Activated CD4-positive, CD25-positive, alpha-beta regulatory T cell treated with anti-CD3 and anti-CD28 coated beads, Interleukin-2, amount 50 U/mL, for 24 hours (primary cell): ENCODE measurements at regions not wholly inside any gene's neighbourhood (a gene's known extent, or its start where the extent isn't known, plus 50 kb on each side); places are given as distances from the start of the nearest gene placed in this dataset.

Source experiments
- ATAC-seq, 2 donors: fragments of 150-1000 bp; cut with Tn5 transposase; one replicate each; pipeline ENCODE4 v1.10.0; 2021; ENCODE audit warnings: mild to moderate bottlenecking in 1 of 2, moderate library complexity in 1 of 2

DNA sequence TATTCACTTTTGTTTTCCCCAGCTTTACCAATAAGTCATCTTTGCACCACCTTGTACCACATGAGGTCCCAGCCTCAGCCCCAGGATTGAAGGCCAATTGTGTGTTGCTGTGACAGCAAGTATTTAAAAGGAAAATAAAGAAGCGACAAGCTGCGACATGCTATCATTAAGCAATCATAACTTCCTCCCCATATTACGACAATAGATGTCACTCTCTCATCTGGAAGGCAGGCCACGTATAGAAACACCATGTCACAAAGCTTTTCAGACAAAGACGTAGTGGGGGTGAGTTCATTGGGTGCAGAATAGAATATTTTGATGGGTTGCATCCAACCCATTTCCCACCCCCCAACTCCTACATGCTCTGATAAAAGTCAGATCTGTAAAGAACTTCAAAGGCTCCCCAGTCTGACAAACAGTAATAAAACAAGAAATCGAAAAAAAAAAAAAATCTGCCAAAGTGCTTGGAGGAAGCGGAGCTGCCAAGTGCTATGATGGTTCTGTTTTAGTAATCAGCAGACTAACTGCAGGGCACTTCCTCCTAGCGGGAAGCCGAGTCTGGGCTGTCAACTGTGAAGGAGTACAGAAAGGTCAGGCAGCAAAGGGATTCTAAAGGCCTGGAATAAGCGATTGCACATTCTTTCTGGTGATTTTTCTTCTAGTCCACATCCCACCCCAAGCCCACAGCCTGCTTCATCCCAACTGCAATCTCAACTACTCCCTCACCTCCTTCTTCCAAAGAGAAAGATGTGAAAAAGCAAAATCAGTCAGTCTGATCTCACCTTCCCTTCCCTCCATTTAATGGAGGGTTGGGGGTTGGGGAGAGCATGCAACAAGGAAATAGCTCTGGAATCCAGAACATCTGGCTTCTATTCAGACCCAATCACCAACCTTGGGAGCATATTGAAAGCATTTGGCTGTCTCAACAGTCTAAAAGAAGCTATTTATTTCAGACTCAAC is 131.4 kb upstream of the UBASH3B start:
- no peak for ATAC-seq

DNA sequence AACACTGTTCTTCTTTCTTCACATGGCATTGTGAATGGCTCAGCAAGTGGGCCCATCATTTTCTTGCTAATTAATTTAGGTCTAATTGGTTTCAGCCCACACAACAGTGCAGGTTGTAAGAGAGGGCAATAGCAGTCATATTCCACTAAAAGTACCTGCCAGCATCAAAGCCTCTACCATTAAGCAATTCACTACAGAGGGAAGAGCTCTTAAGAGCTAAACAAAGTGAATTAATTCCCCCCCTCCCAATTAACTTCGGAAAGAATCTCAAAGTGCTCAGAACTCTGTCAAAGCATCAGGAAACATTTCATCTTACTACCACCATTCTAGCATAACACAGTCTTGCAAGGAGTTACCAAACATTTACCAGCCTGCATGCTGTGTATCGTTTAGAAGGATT is 133.9 kb upstream of the UBASH3B start:
- ATAC-seq, result no peak

DNA sequence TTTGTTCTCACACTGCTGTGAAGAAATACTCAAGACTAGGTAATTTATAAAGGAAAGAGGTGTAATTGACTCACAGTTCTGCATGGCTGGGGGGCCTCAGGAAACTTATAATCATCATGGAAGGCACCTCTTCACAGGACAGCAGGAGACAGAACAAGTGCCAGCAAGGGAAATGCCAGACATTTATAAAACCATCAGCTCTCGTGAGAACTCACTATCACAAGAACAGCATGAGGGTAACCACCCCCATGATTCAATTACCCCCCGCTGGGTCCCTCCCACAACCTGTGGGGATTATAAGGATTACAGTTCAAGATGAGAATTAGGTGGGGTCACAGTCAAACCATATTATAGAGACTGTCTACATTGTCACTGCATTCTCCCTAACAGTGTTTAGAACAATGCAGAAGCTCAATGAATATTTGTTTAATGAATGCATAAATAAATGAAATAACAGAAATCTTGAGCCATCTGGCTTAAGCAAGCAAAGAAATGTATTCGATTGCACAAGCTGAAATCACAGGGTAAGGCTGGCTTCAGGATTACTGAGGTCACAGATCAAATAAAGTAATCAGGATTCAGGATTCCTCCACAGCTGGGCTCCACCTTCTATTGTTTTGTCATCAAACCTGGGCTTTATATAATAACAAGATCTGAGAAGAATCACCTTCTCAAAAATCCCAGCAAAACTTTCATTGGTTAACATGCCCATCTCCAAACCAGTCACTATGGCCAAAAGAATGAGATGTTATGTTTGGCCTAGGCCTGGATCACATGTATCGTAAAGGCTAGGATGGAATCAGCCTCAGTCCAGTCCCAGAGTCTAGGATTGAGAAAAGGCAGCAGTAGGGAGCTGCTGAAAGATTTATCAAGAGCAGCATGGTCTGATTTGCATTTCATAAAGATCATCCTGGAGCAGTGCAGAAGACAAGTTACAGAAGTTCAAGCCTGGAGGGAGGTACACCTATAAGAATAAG is 137.8 kb upstream of the UBASH3B start:
- ATAC-seq, result no peak

DNA sequence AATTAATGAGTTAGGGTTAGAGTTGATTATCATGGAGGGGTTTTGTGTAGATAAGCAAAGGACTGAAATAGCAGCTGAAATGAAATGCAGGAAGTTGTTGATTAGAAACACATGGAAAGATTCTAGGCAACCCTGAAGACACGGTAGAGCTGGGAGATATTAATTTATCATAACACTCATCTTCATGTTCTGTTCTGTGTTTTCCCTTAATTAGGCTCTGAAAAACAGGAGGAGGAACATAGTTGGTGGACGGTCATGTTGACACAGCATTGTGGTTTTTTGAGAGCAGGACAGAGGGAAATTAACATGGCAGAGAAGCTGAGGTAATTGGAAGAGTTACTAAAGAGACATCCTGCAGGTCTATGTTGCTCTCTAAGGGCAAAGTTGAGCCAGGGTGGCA is 138.8 kb upstream of the UBASH3B start:
- ATAC-seq, result no peak

DNA sequence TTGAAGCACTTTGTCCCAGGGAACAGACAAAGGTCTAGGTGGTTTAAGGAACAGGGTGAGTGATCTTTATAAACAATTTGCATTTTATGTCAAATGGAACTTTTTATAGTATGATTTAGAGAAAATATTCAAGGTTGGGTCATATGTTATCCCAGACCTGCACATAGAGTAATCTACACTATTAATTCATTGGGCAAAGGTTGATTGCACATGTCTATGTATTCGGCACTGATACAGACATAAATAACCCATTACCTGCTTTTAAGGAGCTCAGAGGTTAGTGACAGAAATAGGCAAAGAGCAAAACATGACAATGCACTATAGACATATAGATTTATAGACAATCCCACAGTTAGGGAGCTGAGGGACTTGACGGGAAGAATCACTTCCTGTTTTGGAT is 141.5 kb upstream of the UBASH3B start:
- ATAC-seq, result no peak

DNA sequence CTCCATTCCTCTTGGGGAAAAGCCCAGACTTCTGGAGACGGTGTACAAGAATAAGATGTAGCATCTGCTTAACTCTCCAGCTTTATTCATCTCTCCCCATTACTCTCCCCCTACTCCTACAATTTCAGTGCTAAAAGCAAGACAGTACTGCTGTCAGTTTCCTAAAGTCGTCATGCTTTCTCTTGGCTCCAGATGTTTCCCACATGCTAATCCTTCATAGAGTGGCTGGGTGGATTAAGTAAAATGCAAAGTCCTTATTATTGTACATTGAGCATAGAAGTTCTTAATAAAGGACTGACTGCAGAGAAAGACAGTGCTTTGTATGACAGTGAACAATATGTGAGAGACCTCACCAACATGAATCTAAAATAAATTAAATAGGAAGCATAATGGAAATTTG is 142.2 kb upstream of the UBASH3B start:
- no peak for ATAC-seq

DNA sequence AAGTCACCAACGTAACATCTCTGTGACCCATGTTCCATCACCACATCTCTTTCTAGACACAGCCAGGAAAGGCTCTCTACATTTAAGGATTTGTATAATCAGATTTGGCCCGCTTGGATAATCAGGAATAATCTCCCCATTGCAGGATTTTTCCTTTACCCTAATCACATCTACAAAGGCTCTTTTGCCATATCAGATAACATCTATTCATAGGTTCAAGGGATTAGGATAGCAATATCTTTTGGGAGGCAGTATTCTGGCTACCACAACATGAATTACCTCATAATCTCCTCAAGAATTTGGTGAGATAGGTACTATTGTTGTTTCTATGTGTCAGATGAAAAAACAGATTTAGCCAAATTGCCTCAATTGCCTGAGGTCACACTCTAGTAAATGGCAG is 142.8 kb upstream of the UBASH3B start:
- no peak for ATAC-seq

DNA sequence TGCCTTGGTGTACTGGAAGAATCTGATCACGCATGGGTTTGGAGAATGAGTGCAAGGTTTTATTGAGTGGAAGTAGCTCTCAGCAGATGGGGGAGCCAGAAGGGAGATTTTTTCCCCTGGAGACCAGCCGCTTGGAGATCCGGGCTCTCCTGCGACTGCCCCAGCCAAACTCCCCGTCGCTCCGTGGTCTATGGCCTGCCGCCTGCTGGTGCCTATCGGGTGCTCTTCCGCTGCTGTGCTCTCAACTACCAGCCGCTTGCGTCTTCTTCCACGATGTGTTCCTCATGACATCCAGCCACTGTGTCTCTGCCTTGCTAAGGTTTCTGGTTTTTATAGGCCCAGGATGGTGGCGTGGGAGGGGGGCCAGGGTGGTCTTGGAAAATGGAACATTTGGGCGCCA is 145.6 kb upstream of the UBASH3B start:
- no peak for ATAC-seq

DNA sequence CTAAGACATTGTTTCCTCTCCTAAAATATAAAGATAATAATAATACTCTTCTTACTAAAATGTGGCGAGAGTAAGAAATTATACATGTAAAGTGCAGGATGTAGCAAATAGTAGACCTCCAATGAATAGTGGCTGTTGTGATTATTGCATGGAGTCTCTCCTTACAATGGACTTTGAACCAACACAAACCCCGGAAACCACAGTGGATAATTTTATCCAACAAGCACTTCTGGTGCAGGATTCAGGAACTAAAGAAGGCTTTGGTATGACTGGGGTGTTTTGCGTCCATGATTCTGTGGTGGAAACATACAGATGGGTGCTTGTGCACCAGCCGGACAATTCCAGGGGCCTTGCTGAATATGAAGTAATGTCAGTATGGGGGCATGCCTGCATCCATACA is 146.4 kb upstream of the UBASH3B start:
- no peak for ATAC-seq

DNA sequence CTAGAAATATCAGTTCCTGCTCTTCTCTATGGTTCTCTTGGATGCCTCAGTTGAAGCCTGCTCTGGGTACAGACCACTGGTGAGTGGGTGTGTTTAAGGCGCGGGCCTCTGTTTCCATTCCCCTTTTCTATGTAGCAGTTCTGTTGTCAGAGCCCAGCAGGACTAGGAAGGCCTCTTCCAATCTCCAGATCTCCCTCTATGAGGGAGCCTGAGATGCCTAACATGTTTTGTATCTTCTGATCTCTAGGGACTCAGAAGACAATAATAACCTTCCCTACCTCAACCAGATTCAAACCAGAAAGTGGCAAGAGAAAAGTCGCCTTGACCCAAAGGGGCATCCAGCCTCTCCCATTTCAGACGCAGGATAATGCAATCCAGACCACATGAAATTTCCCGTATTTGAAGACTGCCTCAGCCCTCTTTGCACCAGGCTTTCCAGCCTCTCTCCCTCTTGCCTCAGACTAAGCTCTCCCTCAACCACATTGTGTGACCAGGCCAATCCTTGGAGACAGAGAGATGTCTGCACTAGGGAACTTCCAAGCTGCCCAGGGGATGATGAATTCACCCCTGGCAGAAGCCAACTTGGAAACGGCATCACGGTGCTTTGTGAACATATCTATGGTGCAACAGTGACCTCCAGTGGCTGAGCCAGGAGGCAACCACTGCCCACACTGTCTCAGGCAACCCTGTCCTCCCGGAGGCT is 150.1 kb upstream of the UBASH3B start:
- peak; percentile 20 to 44 for ATAC-seq

DNA sequence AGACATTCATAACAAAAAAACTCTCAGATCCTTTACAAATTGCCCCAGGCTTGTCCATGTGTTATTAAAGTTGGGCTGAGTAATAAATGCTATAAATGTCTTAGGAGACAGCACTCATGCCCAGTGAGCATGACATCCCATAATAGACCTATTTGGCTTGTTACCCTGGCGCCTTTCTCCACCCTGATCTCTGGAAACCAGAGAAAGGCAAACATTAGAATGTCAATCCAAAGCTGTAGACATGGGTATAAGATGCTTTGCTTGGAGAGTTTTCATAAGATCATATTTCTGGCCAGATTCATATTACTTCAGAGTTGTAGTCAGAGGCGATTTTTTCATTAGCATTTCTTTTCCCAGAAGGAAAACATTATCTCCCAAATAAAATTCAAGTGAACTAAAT is 161.3 kb upstream of the UBASH3B start:
- ATAC-seq, result no peak

DNA sequence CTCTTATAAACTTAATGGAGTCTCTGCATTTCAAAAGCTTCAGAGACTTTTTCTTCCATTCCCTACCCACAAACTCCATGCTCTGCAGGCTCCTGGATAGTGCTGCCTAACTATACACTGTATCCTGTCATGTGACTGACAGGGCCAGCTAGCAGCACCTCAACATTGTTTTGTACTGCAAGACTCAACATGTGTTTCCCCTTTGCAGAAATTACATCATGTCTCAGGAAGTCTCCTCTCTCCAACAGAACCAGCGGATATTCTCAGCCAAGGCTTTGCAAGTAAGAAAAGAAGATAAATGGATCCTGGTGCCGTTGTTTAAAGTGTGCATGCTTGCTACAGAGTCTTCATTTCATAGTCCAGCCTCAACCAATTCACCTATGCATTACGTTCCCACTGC is 164.0 kb upstream of the UBASH3B start:
- ATAC-seq, result no peak

DNA sequence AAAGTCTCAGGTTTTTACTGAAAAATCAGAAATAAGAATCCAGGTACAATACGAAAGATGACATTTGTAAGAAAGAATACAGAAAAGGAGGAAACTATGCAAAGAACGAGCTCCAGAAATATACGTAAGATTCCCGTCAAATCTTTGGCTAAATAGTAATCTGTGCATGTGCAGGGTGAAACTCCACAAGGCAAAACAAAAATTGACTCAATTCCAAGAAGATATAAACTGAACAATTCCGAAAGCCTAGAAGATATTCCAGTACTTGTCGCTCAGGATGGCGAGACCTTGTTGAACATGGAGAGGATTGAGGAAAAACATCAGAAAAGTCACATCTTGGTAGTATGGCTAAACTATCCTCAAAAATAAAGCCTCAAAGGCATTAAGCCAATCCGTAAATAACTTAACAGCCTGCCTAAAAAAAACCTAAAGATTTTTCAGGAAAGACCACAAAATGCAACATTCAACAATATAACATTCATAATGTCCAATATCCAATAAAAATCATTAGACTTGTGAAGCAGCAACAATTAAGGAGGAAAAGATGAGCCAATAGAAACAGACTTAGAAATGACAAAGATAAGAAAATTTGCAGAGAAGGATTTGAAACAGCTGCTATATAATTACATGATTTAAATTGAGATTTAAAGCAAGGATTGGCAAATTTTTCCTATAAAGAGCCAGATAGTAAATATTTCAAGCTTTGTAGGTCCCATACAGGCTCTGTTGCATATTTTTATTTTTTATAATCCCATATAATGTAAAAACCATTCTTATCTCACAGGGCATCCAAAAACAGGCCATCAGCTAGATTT is 166.4 kb upstream of the UBASH3B start:
- no peak for ATAC-seq

DNA sequence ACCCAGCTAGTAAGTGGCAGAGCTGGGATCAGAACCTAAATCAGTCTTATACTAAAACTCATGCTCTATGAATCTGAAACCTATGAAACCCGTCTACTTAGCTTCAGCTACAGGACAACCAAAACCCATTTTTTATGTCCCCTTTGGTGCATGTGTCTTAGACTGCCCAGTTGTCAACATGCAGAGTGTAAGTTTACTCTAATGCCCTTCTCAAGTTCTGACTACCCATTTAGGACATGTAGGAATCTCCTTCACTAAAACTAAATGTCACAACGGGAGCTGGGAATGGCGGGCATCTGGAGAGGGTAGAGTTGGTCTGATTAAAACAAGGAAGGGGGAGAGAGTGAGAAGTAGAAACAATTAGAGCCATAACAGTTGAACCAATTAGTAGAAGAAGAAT is 167.9 kb upstream of the UBASH3B start:
- no peak for ATAC-seq

DNA sequence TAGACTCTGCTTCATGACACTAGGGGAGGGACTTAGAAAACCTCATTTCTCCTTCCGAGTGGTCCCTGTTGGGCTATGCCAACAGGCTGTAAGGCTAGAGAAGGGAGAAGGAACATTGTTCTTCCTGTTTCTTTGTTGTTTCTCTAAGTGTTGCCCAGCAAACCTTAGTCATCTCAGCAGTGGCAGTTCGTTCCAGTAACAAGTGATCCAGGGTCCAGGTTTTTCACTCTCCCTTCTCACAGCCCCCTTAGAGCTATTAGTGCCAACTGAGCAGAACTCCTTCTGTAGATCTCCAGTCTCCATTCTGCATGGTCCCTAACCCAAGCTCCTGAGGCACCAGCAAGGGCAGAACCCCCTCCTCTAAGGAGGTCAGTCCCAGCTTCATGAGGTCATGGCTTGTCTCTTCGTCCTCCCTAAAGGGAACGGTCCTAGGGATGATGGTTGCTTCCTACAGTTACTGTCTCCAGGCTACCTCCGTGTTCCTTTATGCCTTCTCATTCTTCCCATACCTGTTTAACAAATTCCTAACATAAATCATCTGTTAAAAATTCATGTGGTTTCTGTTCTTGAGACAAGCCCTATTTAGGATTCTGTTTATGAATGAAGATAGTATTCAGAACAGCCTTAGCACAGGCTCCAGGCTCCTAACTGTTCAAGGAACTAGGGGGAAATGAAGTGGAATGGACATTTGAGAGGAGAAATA is 168.6 kb upstream of the UBASH3B start:
- ATAC-seq, result no peak

DNA sequence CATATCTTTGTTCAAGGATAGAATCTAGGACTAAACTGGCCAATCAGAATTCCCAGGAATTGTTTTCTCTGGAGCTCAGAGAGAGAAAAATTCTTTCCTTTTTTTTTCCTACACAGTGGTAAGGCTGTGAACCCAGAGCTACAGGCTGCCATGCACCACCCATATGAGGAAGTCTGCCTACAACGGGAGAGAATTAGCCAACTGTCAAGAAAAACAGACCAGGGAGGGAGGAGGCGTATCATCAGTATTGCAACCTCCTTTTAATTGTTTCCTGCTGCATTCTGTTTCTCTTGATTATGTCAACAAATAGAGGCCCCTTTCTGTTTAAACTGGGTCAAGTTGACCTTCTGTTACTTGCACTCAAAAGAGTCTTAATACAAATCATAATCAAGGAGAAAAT is 176.5 kb upstream of the UBASH3B start:
- no peak for ATAC-seq

DNA sequence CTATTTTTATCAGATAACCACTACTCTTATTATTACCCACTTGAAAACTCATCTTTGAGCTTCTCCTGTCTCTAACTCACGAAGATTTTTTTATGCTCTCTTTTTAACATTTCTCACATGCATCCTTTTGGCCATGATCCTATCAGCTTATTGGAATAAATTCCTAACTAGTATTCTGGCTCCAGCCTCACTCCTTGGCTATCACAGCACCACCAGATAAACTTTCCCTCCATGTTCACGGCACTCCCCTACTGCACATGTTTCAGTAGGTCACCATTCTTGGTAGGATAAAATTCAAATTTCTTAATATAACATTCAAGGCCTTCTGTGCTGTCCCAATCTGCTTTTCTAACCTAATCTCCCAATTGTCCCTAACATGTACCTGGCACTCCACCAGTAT is 186.6 kb upstream of the UBASH3B start:
- ATAC-seq, result no peak

DNA sequence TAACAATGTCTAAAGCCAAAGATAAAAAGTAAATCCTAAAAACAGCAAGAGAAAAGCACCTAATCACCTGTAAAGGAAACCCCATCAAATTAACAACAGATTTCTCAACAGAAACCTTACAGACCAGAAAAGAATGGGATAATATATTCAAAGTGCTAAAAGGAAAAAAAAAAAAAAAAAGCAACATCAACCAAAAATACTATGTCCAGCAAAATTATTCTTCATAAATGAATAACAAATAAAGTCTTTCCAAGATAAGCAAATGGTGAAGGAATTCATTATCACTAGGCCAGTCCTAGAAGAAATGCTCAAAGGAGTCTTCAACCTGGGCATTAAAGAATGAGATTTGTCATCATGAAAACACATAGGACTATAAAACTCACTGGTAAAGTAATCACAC is 192.0 kb upstream of the UBASH3B start:
- ATAC-seq, result no peak

DNA sequence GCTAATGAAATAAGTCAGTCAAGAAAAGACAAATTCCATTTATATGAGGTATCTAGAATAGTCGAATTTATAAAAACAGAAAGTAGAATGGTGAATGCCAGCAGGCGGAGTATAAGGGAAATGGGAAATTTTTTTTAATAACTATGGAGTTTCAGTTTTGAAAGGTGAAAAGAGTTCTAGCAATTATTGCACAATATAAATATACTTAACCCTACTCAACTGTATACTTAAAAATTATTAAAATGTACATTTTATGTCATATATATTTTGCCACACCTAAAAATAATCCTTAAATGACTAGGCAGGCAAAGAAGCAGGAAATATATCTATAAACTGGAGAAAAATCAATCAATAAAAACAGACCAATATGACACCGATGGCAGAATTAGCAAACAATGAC is 196.5 kb upstream of the UBASH3B start:
- ATAC-seq, result no peak

DNA sequence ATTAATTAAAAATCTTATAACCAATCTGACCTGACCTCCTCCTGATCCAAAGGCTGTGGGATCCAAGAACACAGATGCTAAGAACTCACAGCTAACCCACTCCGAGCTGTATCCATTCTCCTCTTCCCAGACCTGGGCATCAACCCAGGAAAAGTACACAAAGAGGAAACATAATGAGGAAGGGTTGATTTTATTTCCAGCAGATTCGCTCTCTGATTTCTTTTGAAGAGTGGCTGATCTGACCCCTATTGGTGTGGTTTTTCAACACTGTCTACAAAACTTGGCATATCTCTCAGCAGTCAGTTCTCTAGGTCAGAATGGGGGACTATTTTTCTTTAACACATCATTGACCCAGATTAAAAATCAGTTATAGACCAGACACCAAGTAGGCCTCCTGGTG is 201.9 kb upstream of the UBASH3B start:
- ATAC-seq, result no peak

DNA sequence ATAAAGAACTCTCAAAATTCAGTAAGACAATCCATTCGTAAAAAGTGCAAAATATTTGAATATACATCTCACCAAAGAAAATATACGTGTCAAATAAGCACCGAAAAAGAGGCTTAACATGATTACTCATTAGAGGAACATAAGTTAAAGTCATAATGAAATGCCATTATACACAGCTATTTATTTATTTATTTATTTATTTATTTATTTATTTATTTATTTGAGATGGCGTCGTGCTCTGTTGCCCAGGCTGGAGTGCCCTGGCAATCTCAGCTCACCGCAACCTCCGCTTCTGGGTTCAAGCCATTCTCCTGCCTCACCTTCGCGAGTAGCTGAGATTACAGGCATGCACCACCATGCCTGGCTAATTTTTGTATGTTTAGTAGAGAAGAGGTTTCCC is 203.6 kb upstream of the UBASH3B start:
- ATAC-seq, result no peak

DNA sequence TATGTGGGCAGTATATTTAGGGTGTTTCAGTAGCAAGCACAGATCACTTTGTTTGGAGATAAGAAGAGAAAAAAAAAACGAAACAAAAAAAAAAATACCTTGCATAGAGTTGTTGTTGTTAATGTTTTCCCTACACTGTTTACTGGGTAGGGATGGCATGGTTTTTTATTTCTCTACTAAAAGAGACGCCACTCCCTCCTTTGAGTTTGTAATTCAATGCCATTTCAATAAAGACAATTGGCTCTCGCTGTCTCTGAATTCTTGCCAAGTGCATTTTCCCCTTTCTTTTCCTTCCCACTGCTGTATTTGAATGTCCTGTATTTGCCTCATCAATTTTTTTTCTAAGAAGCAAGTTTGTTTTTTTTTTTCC is 213.9 kb upstream of the UBASH3B start:
- ATAC-seq, result no peak
